Kidney epithelial cell (primary cell): ENCODE measurements at regions not wholly inside any gene's neighbourhood (a gene's known extent, or its start where the extent isn't known, plus 50 kb on each side); places are given as distances from the start of the nearest gene placed in this dataset.

Experiments
- DNase-seq: peaks from one replicate; pipeline ENCODE4 v3.0.0-alpha.2; 2010; ENCODE audit warnings: low read depth
- H3K27me3 ChIP-seq: 2 replicates; pipeline ENCODE4 v1.6.0; 2011; ENCODE audit warnings: low read length; ENCODE audit not compliant: control insufficient read depth, insufficient read depth
- H3K36me3 ChIP-seq: 2 replicates; pipeline ENCODE4 v1.5.1; 2011; ENCODE audit warnings: low read length; ENCODE audit not compliant: control insufficient read depth, insufficient read depth
- H3K4me3 ChIP-seq: 2 replicates; pipeline ENCODE4 v1.5.1; 2011; ENCODE audit warnings: low read depth, mild to moderate bottlenecking, control low read depth, low read length
- TF ChIP-seq, protein P1 (sequence below): IDR thresholded peaks from 2 replicates; pipeline ENCODE4 v1.5.1; 2011; ENCODE audit warnings: mild to moderate bottlenecking, moderate library complexity, low read length, control low read depth, inconsistent platforms; ENCODE audit not compliant: insufficient read depth, poor library complexity, severe bottlenecking

DNA sequence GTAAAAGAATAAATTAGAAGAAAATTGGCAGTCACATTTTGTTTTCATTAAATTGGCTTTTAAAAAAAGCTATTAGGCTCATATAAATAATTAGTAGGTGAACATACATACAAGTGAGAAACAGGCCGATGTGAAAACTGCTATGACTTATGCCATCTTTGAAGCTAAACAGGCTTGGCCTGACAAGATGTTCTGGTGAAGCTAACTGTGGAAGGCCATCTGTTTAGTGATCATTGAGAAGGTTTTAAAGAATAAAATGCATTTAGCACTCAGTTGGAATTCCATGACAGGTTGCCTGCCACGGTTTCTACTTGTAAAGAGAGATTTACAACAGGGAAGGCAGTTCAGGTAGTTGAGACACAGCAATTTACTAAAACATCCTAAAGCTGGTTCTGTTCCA is 264.0 kb upstream of the AGTR1 start:
- H3K4me3 ChIP-seq = no peak overlapping the region
- H3K27me3 ChIP-seq = no peaks in the 10 kb centered on the region
- no peaks in the 10 kb centered on the region for H3K36me3 ChIP-seq
- TF ChIP-seq, protein P1, sequence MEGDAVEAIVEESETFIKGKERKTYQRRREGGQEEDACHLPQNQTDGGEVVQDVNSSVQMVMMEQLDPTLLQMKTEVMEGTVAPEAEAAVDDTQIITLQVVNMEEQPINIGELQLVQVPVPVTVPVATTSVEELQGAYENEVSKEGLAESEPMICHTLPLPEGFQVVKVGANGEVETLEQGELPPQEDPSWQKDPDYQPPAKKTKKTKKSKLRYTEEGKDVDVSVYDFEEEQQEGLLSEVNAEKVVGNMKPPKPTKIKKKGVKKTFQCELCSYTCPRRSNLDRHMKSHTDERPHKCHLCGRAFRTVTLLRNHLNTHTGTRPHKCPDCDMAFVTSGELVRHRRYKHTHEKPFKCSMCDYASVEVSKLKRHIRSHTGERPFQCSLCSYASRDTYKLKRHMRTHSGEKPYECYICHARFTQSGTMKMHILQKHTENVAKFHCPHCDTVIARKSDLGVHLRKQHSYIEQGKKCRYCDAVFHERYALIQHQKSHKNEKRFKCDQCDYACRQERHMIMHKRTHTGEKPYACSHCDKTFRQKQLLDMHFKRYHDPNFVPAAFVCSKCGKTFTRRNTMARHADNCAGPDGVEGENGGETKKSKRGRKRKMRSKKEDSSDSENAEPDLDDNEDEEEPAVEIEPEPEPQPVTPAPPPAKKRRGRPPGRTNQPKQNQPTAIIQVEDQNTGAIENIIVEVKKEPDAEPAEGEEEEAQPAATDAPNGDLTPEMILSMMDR = no peak
- no peak for DNase-seq

DNA sequence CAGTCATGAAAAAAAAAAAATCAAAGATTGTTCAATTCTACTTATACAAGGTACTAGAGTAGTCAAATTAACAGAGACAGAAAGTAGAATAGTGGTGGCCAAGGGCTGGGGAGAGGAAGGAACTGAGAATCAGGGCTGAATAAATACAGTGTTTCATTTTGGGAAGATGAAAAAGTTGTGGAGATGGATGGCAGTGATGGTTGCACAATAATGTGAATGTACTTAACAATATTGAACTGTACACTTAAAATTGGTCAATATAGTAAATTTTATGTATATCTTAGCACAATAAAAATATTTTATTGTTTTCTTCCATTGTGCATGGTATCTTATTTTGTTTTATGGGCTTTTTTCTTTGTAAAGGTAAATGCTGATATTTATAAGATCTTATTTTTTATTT is 262.2 kb upstream of the AGTR1 start:
- no peak for DNase-seq
- Histone ChIP-seq H3K27me3 (no peaks in the 10 kb centered on the region), H3K4me3 (no peak overlapping the region), H3K36me3 (no peaks in the 10 kb centered on the region)
- TF ChIP-seq, protein P1 = no peak

DNA sequence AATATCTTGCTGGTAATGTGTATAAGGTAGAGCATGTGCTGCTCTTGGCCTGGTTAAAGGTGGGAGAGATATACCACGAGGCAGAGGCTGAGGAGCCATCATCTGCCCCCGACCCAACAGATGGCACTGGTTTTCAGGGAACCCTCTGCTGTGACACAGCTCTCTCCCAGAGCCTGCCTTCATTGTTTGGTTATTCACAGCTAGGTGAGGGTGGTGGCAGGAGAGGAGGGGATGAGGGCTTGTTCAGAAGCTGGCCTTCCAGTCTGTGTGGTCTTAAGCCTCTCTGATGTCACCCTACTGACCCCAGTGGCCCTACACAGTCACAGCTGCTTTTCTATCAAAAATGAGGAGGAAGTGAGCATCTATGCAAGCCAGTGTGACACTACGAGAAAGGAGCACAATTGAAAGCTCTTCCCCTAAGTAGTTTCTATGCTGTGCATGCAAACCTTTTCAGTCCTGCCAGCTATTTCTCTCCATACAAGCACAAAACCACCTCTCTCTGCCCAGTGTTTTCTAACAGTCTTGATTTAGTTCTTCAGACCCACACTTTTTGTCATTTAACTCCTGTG is 258.4 kb upstream of the AGTR1 start:
- TF ChIP-seq, protein P1 = no peak
- H3K27me3 ChIP-seq = no peaks in the 10 kb centered on the region

DNA sequence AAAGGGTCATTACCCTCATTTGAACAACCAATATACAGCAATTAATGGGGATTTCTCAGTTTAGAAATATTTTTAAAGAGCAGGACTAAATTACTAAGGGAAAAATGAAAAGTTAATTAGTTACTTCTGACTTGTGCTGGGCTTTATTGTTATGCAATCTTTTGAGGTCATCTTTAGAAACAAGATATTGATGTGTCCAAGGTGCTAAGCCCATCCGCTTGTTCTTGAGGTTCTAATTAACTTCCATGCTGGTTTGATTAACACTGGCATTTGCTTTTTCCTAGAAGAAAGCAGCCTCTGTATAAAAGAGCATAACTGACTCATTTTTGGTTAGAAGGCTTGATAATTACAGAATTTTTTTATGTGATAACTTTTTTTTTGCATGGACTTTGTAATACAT is 256.5 kb upstream of the AGTR1 start:
- H3K4me3 ChIP-seq = no peak overlapping the region
- TF ChIP-seq, protein P1 = no peak
- H3K36me3 ChIP-seq = no peaks in the 10 kb centered on the region
- H3K27me3 ChIP-seq = no peaks in the 10 kb centered on the region
- no peak for DNase-seq

More for the DNA sequence above, 258.4 kb upstream of the AGTR1 start:
- H3K4me3 ChIP-seq = no peak overlapping the region
- no peak for DNase-seq
- no peaks in the 10 kb centered on the region for H3K36me3 ChIP-seq

DNA sequence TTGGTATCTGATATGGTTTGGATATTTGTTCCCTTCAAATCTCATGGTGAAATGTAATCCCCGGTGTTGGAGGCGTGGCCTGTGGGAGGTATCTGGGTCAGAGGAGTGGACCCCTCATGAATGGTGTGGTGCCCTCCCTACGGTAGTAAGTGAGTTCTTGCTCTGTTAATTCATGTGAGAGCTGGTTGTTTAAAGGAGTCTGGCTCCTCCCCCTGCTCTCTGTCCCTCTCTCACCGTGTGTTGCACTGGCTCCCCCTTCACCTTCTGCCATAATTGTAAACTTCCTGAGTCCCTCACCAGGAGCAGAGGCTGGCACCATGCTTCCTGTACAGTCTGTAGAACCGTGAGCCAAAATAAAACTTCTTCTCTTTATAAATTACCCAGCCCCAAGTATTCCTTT is 246.9 kb upstream of the AGTR1 start:
- no peak overlapping the region for H3K4me3 ChIP-seq
- H3K36me3 ChIP-seq = no peaks in the 10 kb centered on the region
- H3K27me3 ChIP-seq = no peaks in the 10 kb centered on the region
- no peak for DNase-seq
- TF ChIP-seq, protein P1 = no peak

DNA sequence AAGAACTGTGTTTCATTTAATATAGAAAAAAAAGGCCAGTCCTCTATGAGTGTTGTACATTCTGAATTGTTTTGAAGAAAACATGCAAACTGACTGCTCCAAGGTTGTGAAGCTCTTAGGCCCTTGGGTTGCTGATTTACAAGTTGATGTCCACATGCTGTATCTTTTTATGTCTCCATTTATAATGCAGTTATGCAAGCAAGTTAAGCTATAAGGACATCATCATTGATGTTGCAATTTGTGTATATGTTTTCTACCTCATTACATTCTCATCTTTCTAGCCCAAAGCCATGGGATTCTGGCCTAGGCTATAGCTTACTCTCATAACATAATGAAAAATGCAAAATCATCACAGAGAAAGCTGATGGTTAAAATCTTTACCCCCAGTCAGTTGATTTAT is 245.7 kb upstream of the AGTR1 start:
- Histone ChIP-seq H3K36me3 (no peaks in the 10 kb centered on the region), H3K27me3 (no peaks in the 10 kb centered on the region), H3K4me3 (no peak overlapping the region)
- no peak for DNase-seq
- TF ChIP-seq, protein P1 = no peak
